SU-DHL-6 (cell line): ENCODE measurements at regions not wholly inside any gene's neighbourhood (a gene's known extent, or its start where the extent isn't known, plus 50 kb on each side); places are given as distances from the start of the nearest gene placed in this dataset.

Experiments
- H2AFZ ChIP-seq: fragments of 200-600 bp; sonication (generic); 2 replicates; pipeline ENCODE4 v1.6.1; 2014; ENCODE audit warnings: low read depth, mild to moderate bottlenecking, moderate library complexity, mixed read lengths, antibody characterized with exemption, low read length; ENCODE audit not compliant: severe bottlenecking
- H3F3A ChIP-seq: fragments of 200-600 bp; shearing (Covaris generic); 2 replicates; pipeline ENCODE4 v1.6.0; 2016; ENCODE audit warnings: antibody characterized with exemption, mild to moderate bottlenecking; ENCODE audit not compliant: insufficient read depth
- H3K27ac ChIP-seq: fragments of 200-600 bp; sonication (generic); 2 replicates; pipeline ENCODE4 v1.5.1; 2016; ENCODE audit warnings: low read depth, mild to moderate bottlenecking, low read length, moderate library complexity, mixed read lengths
- H3K27me3 ChIP-seq: fragments of 200-600 bp; sonication (generic), shearing (Covaris generic); 2 replicates; pipeline ENCODE4 v1.6.0; 2014; ENCODE audit warnings: mild to moderate bottlenecking, low read length
- H3K36me3 ChIP-seq: fragments of 200-600 bp; sonication (generic); 2 replicates; pipeline ENCODE4 v1.6.1; 2014; ENCODE audit warnings: mild to moderate bottlenecking, low read length, mixed read lengths
- H3K4me2 ChIP-seq: fragments of 300-600, 200-600 bp; shearing (Covaris generic), sonication (generic); 2 replicates; pipeline ENCODE4 v1.6.0; 2014; ENCODE audit warnings: low read length, low read depth, mild to moderate bottlenecking; ENCODE audit not compliant: poor library complexity, severe bottlenecking
- H3K4me3 ChIP-seq: fragments of 200-600 bp; sonication (generic); 2 replicates; pipeline ENCODE4 v1.5.1; 2014; ENCODE audit warnings: antibody characterized with exemption, low read length, mild to moderate bottlenecking, mixed read lengths; ENCODE audit not compliant: insufficient read depth, poor library complexity, severe bottlenecking
- H3K79me2 ChIP-seq: fragments of 200-600 bp; sonication (generic); 2 replicates; pipeline ENCODE4 v1.6.1; 2014; ENCODE audit warnings: mild to moderate bottlenecking, low read length, moderate library complexity; ENCODE audit not compliant: insufficient read depth
- H3K9ac ChIP-seq: fragments of 200-600 bp; sonication (generic); 2 replicates; pipeline ENCODE4 v1.7.0; 2014; ENCODE audit warnings: mild to moderate bottlenecking, low read length
- H3K9me2 ChIP-seq: fragments of 200-600 bp; sonication (generic); replicated peaks from 2 replicates; pipeline ENCODE4 v1.6.1; 2014; ENCODE audit warnings: low read length; ENCODE audit not compliant: insufficient read depth
- H3K9me3 ChIP-seq: fragments of 200-600 bp; sonication (generic); 2 replicates; pipeline ENCODE4 v1.6.1; 2014; ENCODE audit warnings: low read length, mixed read lengths; ENCODE audit not compliant: insufficient read depth
- H4K20me1 ChIP-seq: fragments of 200-600 bp; sonication (generic); 2 replicates; pipeline ENCODE4 v1.6.1; 2014; ENCODE audit warnings: low read depth, mild to moderate bottlenecking, antibody characterized with exemption, low read length, moderate library complexity, mixed read lengths
- CTCF ChIP-seq: fragments of 200-600 bp; sonication (generic); IDR thresholded peaks from one replicate; pipeline ENCODE4 v1.5.1; 2017; ENCODE audit warnings: antibody characterized with exemption, mild to moderate bottlenecking, low read length, moderate library complexity; ENCODE audit not compliant: insufficient read depth, poor library complexity, severe bottlenecking
- EZH2phosphoT487 ChIP-seq: fragments of 200-600 bp; sonication (generic), shearing (Covaris generic); conservative IDR thresholded peaks from 2 replicates; pipeline ENCODE4 v1.6.1; 2018; ENCODE audit warnings: mild to moderate bottlenecking, antibody characterized with exemption, low read length, moderate library complexity, mixed read lengths

DNA sequence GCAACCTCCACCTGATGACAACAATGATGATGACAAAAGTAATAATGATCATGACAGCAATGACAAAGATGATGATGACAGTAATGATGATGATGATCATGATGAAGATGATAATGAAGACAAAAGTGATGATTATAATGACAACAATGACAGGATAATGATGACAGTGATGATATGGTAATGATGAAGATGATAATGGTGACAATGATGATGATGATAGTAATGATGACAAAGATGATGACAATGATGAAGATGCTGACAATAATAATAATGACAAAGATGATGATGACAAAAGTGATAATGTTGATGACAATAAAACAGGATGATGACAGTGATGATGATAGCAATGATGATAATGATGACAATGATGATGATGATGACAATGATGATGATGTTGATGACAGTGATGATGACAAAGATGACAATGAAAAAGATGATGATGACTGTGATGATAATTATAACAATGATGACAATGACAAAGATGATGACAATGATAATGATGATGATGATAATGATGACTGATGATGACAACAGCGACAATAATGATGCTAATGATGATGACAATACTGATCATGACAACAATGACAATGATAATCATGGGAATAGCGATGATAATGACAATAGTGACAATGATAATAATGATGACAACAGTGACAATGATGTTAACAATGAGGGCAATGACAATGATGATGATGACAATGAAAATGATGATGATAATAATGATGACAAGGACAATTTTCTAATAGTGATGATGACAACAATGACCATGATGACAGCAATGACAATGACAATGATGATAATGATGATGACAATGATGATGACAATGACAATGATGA, 1106.5 kb upstream of the AUTS2 start:
- Histone ChIP-seq H3K4me3 (no peak overlapping the region), H3K27ac (no peak overlapping the region), H2AFZ (no peak overlapping the region), H3K9me3 (no peaks in the 10 kb centered on the region), H3K9me2 (no peaks in the 10 kb centered on the region), H3K79me2 (no peaks in the 10 kb centered on the region), H3K9ac (no peak overlapping the region), H3K36me3 (no peaks in the 10 kb centered on the region), H3K27me3 (no peaks in the 10 kb centered on the region), H3K4me2 (no peak overlapping the region), H3F3A (no peaks in the 10 kb centered on the region), H4K20me1 (no peaks in the 10 kb centered on the region)
- TF ChIP-seq EZH2phosphoT487: no peak
- no peak for TF ChIP-seq CTCF

DNA sequence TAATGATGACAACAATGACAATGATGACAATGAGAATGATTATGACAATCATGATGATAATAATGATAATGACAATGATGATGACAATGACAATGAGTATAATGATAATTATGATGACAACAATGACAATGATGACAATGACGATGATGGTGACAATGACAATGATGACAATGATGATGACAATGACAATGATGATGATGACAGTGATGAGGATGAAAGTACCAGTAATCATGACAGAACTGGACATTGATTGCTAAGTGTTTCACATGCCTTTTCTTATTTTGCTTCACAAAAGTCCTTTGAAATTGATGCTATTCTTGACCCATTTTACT, 1106.0 kb upstream of the AUTS2 start:
- no peak for TF ChIP-seq CTCF
- no peak overlapping the region for H3K4me3 ChIP-seq
- H2AFZ ChIP-seq: no peak overlapping the region
- no peak overlapping the region for H3K4me2 ChIP-seq
- no peaks in the 10 kb centered on the region for H3K36me3 ChIP-seq
- H3F3A ChIP-seq: no peaks in the 10 kb centered on the region
- H3K9ac ChIP-seq: no peak overlapping the region
- no peaks in the 10 kb centered on the region for H3K79me2 ChIP-seq
- no peaks in the 10 kb centered on the region for H4K20me1 ChIP-seq
- H3K9me2 ChIP-seq: no peaks in the 10 kb centered on the region
- no peaks in the 10 kb centered on the region for H3K9me3 ChIP-seq
- no peaks in the 10 kb centered on the region for H3K27me3 ChIP-seq
- no peak overlapping the region for H3K27ac ChIP-seq

- Histone ChIP-seq H2AFZ (no peak overlapping the region), H3F3A (no peaks in the 10 kb centered on the region), H4K20me1 (no peaks in the 10 kb centered on the region), H3K4me3 (no peak overlapping the region), H3K9ac (no peak overlapping the region), H3K9me3 (0 out of 2 replicates have a peak, but pooled peaks cover 6% of the 10 kb centered on the region), H3K79me2 (no peaks in the 10 kb centered on the region), H3K4me2 (no peak overlapping the region), H3K36me3 (no peaks in the 10 kb centered on the region), H3K27ac (no peak overlapping the region), H3K9me2 (no peaks in the 10 kb centered on the region), H3K27me3 (no peaks in the 10 kb centered on the region)
- TF ChIP-seq CTCF (no peak), EZH2phosphoT487 (no peak)
Measured at GRCh38 chr7:68503400-68503799, 1094.9 kb upstream of the AUTS2 start.
